Stimulated activated CD8-positive, alpha-beta memory T cell treated with anti-CD3 and anti-CD28 coated beads, Interleukin-15, amount 100 ng/mL, for 48 hours (primary cell): ENCODE measurements at regions not wholly inside any gene's neighbourhood (a gene's known extent, or its start where the extent isn't known, plus 50 kb on each side); places are given as distances from the start of the nearest gene placed in this dataset.

Experiments used
- DNase-seq, 2 donors: peaks; one replicate each; pipeline ENCODE4 v3.0.0-alpha.2; 2020; ENCODE audit warnings: low read depth in 2 of 2

DNA sequence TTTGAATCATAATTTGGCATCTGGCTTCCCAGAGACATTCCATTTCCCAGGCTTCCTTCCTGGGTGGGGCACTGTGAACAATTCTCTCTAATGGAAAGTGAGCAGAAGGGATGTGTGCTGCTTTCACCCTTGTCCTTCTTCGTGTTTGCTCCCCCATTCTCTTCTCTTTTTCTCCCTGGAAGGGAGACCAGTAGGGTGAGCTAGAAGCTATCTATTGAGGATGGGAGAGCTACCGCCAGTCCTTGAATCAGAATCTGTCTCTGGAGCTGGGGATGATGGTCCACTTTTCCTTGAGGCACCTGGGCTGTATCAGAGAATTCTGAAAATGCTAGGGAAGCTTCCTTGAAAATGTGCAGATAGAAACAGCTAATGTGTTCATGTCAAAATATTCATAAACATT lies 453.9 kb downstream of the WDR72 start:
- DNase-seq, result no peak

DNA sequence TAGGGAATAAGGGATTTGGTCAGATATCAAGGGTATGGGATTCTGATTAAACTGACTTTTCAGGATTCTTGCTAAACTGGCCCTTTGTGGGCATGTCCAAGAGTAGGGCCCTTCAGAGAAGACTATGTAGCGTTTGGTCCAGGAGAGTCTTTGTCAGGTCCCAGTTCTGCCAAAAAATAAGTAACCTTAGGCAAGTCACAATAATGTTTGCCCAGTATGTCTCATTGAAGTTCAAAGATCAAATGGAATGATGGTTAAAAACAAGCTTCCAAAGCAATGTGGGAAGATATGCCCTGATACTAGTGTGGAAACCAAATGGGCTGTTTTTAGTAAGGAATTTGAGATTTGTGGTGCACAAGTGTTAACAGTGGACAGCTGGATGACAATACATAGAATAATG lies 454.4 kb downstream of the WDR72 start:
- DNase-seq, result no peak

DNA sequence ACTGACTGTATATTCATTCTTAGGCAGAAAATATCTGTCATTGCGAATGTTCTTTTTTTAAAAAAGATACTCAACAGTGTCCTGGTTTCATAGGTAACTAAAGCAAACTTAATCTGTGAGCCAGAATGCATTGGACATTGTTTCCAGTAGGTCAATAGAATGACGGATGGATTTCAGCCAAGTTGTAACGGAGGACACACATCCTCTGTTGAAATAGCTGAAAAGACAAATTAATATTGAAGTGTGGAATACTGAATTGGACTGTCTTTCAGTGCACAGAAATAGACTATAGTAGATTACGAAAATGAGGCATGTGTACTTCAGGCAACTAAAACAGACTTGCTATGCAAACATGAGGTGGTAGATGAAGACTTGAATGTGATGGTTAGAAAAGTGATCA lies 461.6 kb downstream of the WDR72 start:
- DNase-seq, result no peak

DNA sequence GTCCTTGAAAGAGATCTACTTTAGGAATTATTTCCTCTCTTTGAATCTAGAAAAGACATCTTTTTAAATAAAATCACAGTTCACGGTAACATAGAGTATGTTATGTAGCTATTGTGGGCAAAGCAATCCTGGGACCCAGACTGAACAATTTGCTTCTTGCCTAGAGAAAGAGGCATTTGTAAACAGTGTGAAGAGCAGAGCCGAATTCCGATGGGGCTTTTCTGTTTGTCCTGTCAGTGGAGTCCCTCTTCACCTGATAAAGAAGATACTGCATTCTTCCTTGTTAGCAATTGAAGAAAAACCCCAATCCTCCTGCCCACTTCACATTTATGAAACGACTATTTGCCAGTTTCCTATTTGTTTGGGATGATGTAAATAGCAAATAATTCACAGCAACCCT lies 462.9 kb downstream of the WDR72 start:
- no peak for DNase-seq

DNA sequence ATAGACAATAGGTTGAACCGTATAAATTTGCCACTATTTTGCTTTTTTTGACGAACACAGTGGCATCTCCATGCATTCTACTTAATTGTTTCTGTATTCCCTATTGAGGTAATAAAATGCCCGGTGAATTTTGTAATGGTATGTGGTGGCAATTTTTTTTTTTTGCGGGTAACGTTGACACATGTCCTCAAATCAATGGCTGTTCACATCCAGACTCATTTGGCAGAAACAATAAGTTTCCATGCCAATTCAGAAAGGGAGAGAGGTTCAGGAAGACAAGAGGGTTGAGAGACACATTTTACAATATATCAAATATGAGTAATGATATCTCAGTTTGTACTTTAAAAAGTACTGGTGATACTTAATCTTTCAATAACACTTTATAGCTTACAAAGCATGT lies 463.9 kb downstream of the WDR72 start:
- no peak for DNase-seq

DNA sequence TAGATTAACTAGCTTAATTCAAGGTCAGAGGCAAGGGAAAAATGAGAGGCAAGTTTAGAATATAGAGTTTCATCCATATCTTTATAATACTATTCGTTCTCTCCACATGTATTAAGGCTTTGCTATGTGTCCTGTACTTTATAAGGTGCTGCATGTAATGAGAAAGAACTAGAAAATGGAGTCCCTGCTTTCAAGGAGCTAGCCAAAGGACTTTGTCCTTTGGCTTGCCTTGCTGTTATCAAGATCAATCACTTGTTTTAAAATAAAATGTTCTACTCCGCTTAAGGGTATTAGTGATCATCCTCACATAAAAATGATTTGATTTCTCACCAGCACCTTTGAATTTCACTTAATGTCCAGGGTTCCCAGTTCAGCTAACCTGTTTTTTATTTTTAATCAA lies 470.9 kb downstream of the WDR72 start:
- no peak for DNase-seq

DNA sequence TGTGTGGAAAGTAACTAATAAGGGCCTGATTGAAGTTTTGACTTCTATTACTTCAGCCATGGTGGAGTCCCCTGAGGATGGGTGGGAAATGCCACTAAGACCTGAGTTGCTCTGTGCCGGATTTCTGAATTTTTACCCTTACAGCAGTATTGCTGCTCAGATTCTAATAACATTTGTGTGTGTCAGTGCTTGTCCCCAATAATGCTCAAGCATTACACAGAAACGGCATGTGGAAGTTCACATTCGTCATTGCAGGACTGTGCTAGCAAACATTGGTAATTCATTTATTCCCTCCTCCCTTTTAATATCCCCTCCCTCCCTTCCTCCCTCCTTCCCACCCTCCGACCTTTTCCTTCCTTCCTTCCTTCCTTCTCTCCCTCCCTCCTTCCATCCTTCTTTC lies 484.5 kb upstream of the ONECUT1 start:
- no peak for DNase-seq

DNA sequence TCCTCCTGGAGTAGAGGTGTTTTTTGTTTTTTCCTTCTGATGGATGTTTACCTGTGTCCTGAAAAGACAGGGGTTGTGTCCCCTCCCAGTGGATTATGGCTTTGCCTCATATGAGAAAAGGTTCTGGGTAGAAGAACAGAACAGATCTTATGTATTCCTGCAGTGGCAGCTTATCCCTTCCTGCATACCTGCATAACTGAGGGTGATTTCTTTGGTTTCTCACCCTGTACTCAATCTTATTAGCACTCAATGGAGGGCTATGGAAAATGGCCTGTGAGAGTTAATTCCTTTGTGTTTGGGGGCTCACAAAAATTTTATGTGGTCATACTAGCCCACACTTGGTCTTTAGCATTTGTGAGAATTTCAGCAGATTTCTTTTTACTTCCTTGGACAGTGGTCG lies 482.0 kb upstream of the ONECUT1 start:
- DNase-seq, result no peak

DNA sequence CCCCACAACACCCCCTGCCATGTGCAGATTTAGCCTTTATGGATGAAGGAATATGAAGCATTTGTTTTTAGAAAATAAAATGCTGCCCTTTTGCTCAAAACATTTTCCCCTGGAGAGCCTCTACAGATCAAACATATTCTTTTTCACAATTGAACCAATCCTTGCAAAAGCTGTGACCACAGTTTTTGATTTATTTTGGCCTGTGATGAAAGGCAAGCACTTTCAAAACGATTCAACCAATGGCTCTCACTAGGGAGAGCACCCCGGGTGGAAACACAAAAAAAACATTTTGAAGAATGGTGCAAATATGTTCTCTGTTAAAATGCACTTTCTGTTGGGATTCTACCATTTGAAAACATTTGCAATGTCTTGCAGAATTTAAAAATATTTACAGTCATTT lies 476.0 kb upstream of the ONECUT1 start:
- DNase-seq, result no peak

DNA sequence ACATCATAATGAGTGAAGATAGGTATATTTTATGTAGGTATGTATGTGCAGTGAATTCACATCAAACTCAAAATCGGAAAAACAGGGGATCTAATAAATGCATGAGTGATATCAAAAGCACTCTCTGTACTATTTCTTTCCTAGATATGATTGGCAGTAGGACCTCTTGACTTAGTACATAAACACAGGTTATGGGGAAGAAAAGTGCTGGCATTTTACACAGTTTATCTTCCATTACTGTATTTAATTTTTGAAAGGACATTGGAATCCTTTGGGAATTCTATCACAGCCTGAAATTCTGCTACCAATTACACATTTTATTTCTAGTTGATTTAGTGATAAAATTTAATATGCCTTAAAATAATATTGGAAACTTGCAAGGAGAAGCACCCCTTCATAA lies 470.5 kb upstream of the ONECUT1 start:
- no peak for DNase-seq

DNA sequence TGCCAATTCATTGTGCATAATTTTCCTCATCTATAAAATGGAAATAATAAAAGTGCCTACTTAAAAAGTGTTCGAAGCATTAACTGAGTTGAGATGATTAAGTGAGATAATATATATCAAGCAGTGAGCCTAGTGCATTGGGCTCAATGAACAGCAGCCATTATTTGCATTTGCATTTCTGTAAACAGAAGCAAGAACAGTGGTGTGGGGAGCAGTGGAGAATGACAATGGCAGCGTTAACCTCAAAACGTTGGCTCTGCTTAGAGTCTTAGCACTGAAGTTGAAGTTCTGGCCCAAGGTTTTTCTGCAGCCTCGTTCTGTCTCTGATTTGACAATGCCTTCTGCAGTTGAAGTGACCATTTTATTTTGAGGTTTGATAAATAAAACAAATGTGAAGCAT lies 466.3 kb upstream of the ONECUT1 start:
- no peak for DNase-seq

DNA sequence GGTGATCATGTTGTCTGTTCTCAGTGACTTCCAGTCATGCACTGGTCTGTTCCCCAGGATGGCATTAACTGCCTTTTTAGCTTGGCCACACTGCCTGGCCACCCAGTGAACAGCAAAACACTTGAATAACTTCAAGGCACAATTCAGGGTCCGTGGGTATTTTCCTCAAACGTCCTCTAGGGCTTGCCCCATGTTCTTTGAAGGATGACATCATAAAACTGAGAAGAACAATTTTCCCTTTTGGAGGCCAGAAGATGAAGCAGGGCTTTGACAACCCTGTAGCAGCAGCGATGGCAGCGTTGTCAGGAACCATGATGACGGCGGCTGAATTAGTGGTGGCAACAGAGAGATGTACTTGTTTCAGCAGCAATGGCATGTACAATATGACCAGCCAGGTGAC lies 465.9 kb upstream of the ONECUT1 start:
- DNase-seq, result no peak

DNA sequence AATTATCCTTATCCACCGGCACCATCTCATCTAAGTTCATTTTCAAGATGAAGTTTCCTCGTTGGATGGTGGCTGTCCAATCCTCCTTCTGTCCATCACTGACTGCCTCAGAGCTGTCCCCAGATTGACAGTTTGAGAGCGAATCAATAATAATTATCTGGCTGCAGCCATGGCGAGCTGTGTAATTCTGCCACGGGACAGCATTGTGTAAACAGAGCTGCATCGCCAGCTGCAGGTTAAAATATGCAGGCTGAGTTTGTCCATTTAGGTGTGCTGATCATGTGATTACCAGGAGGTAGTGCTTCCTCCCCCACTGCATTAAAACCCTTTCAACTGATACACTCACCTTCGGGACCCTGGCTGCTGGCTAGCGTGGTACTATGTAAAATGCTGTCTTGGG lies 461.9 kb upstream of the ONECUT1 start:
- DNase-seq, result no peak

DNA sequence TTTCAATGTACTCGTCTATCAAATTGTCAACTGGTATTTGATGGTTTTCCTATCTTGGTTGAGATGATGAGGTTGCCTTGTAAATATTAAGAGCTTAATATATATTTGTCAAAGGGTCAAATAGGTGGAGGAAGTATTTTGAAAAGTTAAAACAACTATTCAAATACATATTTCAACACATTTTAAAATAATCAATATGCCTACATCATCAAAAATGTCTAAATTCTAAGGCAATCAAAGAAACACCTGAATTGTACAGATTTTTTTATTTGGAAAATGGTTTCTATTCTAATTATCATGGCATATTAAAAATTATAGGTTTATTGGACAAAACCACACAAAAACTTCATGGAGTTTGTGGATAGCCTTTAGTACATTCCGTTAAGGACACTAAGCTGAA lies 461.4 kb upstream of the ONECUT1 start:
- DNase-seq, result no peak

DNA sequence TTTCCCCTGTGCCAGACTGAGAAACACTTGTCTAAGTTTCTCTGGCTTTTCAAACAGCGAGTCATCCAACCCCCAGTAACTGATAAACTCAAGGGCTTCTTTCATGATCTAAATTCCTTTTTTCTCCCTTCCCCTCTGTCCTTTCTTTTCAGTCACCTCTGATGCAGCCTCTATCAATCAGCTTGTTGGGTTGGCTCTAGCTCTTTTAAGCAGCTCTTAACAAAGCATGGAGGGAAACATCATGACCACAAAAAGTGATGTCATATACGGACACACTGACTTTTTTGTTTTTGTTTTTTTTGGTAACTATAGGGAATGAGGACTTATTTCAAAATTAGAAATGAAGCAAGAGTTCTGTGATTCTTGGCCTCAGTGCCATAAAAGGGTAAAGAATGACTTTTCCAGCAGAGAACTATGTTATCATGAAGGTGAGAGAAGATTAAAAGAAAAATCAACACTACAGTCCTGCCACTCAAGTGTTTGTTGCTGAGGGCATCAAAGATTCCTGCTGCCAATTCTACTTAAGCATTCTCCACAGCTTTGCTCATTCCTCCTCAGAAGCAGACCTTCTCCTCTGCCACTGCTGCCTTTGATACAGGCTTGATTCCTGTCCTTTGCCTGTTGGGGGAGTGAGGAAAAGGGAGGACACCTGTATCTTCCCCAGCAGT lies 457.0 kb upstream of the ONECUT1 start:
- no peak for DNase-seq

DNA sequence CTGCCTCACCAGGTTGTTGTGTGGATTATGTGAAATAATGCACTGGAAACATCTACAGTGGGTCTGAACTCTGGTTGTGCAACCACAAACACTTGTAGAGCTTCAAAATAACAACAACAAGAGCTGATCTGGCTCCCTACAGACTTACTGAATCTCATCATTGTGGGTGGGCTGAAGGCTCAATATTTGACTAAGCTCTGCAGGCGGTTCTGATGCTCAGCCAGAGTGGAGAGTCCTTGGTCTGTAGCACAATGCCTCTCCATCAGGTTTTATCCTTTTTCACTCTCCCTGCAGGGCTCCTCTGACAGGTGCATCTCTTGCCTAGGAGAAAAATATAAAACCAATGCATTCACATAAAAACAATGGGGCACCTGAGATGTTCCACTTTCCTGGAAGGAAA lies 456.3 kb upstream of the ONECUT1 start:
- DNase-seq, result no peak

DNA sequence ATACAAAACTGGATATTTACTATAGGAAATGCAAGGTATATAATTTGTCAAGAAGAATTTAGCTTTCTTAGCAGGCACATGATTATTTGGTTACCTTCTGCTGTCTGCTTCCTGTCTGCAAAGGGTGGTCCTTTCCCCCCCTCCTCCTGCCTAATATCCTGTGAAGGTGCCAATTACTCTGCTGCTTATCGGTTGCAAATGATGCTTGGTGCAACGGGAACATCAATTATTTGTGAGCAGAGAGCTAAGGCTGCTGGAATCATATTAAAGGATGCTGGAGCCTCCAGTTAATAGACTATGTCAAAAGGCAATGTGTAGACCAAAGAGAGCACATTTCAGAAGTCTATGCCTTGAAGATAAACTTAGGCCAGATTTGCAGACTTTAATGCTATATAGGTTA lies 443.7 kb upstream of the ONECUT1 start:
- DNase-seq, result no peak

DNA sequence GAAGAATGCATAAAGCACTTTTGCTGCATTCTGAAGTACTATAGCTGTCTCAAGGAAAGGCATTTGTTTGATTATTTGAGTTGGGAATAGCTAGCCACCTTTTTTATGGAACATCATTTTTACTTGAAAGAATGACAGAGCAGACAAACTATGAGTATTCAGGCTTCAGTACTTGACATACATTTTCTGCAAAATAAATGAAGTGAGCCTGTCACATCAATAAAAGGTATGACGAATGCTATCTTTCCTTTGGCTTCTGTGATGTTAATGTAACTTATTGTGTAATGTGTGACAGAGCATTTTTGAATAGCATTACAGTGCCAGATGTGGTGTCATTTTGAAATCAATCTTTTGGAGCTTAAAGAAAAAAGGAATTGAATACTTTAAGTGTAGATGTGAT lies 440.3 kb upstream of the ONECUT1 start:
- DNase-seq, result no peak

DNA sequence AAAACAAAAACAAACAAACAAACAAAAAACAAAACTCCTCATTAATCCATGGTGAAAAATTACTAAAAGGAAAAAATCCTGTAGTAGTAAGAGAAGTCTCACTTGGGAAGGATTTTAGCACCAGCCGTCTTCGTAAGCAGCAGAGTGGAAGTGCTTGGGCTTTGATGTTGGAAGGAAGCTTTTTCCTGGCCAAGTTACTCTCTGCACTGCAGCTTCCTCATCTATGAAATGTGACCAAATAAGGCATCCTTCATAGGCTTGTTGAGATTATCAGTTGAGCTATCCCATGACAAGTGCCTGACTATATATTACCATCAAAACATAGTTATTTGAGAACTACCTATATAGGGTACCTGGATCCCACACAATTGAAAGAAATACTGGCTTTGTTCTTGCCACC lies 436.4 kb upstream of the ONECUT1 start:
- DNase-seq, result no peak

DNA sequence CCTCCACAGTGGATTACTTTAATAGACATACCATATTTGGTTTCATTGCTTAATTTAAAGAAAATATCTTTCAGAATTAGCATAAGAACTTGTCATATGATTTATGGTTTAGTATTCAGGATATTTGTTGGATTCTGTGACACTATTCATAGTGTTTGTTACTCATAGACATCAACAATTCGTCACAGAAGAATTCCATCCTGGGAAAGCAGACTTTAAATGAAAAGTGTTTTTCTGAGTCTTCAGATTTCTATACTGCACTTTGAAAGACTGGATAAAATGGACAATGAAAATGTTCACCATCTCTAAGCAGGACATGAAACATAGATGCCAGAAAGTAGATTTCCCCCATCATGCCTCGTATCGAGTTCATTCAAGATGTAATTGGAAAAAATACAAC lies 435.6 kb upstream of the ONECUT1 start:
- DNase-seq, result no peak

DNA sequence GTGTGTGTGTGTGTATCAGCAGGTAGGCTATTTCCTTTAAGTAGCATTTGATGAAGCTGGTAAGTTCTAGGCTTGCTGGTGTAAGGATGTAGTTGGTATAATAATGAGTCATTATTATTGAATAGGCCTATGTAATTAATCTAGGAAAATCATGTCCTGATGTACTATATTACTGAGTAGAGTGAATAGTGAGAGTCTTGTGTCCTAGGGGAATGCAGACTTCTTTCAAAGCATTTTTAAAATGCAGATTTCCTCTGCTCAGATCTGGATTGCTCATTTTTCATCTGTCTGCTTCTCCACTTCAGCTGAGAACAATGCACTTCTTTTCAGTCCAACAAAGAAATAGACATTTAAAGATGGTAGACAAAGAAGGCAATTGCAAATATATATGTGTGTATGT lies 434.2 kb upstream of the ONECUT1 start:
- no peak for DNase-seq

DNA sequence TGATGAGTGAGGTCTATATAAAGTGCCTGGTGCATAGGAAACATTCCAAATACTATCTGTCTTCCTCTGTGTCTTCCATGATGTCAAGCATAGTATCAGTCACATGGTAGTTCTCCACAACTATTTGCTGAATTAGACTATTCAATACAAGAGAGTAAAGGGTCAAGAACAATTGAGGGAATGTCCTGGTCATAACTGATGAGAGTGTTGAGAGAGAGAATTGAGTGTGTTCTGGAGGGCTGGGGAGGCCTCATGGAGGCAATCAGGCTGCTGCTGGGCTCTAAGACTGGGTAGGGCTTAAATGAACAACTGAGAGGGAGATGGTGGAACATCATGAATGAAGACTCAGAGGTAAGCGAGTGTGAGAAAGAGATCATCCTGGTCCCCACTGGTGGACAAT lies 433.7 kb upstream of the ONECUT1 start:
- DNase-seq, result no peak

DNA sequence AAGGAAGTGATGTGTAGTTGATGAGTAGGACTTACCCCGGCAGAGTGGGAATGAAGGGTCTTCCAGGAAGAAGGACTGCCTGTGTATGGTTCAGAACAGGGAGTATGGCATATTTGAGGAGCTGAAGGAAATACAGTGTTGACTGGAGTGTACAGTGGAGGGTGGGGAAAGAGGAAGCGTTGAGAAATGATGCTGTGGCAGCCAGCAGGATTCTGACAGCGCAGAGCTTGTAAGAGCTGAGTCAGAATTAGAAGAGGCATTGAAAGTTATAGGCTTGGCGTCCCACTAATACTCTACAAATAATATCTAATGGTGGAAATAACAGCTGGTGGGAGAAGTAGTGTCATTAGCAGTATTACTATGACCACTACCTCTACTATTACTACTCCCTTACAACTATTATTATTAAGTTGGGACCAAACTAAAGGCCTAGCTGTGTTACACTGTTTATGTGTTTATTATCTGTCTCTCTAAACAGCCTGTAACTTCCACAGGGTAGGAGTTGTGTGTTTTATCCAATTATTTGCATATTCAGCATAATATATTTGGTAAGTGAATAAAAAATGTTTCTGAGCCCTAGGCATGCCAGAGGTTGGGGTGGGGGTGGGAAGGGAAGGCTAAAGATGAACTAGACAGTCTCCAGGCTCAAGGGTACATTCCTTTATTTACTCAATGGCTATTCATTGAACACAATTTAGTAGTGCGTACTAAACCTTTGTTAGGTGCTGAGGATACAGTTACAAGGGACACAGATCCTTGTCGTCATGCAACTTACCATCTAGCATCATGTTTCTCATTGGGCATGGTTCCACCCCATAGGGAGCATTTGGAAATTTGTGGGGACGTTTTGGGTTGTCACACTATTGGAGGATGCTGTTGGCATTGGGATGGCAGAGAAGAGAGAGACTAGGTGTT lies 428.8 kb upstream of the ONECUT1 start:
- no peak for DNase-seq

DNA sequence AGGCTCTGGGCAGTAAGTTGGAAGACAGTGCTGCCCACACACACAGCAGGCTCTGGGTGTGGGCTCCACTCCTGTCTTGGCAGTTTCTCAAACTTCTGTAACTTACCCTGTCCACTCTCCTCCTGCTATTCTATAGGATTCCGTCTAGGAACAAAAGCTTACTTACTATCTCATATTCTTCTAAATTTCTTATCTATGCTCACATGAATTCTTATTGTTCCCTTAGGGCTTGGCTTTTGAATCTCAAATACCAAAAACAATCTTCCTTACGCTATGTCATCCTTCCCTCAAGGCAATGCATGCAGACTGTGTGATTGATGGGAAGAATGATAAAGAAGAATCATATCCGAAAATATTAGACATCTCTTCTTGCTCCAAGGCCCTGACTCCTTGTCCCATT lies 425.9 kb upstream of the ONECUT1 start:
- DNase-seq, result no peak
